GM21619 (cell line): ENCODE measurements at regions not wholly inside any gene's neighbourhood (a gene's known extent, or its start where the extent isn't known, plus 50 kb on each side); places are given as distances from the start of the nearest gene placed in this dataset.

Experiments used
- ATAC-seq: cut with Tn5 transposase; IDR thresholded peaks from one replicate; pipeline ENCODE4 v1.9.1; 2021; ENCODE audit not compliant: unreplicated experiment

GRCh38 chr3:79910337-79910736 lies 142.5 kb upstream of the ROBO1 start:
- ATAC-seq = no peak

GRCh38 chr3:79906106-79906505 lies 138.3 kb upstream of the ROBO1 start:
- ATAC-seq = no peak

- ATAC-seq = no peak
Observed at GRCh38 chr3:79902151-79902550, 134.4 kb upstream of the ROBO1 start.

- ATAC-seq = no peak
Observed at GRCh38 chr3:79898907-79899306, 131.1 kb upstream of the ROBO1 start.

- ATAC-seq = no peak
Observed at GRCh38 chr3:79896086-79896485, 128.3 kb upstream of the ROBO1 start.

GRCh38 chr3:79887213-79887612 lies 119.4 kb upstream of the ROBO1 start:
- no peak for ATAC-seq

GRCh38 chr3:79886204-79886603 lies 118.4 kb upstream of the ROBO1 start:
- no peak for ATAC-seq

GRCh38 chr3:79885407-79885806 lies 117.6 kb upstream of the ROBO1 start:
- no peak for ATAC-seq

- ATAC-seq = no peak
Observed at GRCh38 chr3:79884354-79884753, 116.6 kb upstream of the ROBO1 start.

GRCh38 chr3:79881431-79881830 lies 113.6 kb upstream of the ROBO1 start:
- ATAC-seq = no peak

GRCh38 chr3:79878708-79879107 lies 110.9 kb upstream of the ROBO1 start:
- no peak for ATAC-seq

GRCh38 chr3:79874646-79875045 lies 106.8 kb upstream of the ROBO1 start:
- no peak for ATAC-seq

- no peak for ATAC-seq
Observed at GRCh38 chr3:79872483-79872882, 104.7 kb upstream of the ROBO1 start.

GRCh38 chr3:79871656-79872055 lies 103.9 kb upstream of the ROBO1 start:
- ATAC-seq = no peak

GRCh38 chr3:79870313-79870620 lies 102.5 kb upstream of the ROBO1 start:
- no peak for ATAC-seq

- no peak for ATAC-seq
Observed at GRCh38 chr3:79869461-79870312, 101.9 kb upstream of the ROBO1 start.

- no peak for ATAC-seq
Observed at GRCh38 chr3:79866162-79866561, 98.4 kb upstream of the ROBO1 start.

GRCh38 chr3:79864077-79864476 lies 96.3 kb upstream of the ROBO1 start:
- no peak for ATAC-seq

GRCh38 chr3:79848876-79849275 lies 81.1 kb upstream of the ROBO1 start:
- no peak for ATAC-seq

GRCh38 chr3:79847928-79848327 lies 80.1 kb upstream of the ROBO1 start:
- no peak for ATAC-seq

- no peak for ATAC-seq
Observed at GRCh38 chr3:79846148-79846933, 78.5 kb upstream of the ROBO1 start.

GRCh38 chr3:79845546-79845945 lies 77.7 kb upstream of the ROBO1 start:
- ATAC-seq = no peak
